ENCODE measurements at regions not wholly inside any gene's neighbourhood (a gene's known extent, or its start where the extent isn't known, plus 50 kb on each side); places are given as distances from the start of the nearest gene placed in this dataset.

DNA sequence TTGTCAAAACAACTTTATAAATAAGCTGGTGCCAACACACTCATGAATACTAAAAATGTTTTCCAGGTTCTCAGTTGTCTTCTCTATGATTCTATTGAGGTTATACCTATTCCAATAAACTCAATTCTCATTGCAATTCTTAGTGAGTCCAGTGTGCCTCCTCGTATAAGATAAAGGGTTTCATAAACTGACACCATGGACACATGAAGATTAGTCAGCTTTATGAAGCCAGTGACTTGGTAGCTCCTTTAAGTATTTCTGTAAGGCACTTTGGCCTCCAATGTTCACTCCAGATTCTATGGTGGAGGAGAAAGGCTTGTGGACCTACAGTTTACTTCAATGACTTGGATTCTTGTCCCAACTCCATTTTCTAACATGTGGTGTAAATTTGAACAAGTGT, 521.3 kb upstream of the JARID2 start:
- TF ChIP-seq CBX3 (IDR thresholded peaks at IDR 0.05; ENCODE audit: low read depth) = no peak
- TF ChIP-seq, protein P1, sequence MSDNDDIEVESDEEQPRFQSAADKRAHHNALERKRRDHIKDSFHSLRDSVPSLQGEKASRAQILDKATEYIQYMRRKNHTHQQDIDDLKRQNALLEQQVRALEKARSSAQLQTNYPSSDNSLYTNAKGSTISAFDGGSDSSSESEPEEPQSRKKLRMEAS (IDR thresholded peaks at IDR 0.05) = no peak
- TF ChIP-seq YY1 (IDR thresholded peaks at IDR 0.05; ENCODE audit: extremely low read depth, insufficient replicate concordance, low read depth, low read length) = no peak
- no peak for TF ChIP-seq CEBPB (IDR thresholded peaks at IDR 0.05; ENCODE audit: low read depth)
- TF ChIP-seq POLR2A (IDR thresholded peaks at IDR 0.05; ENCODE audit: borderline replicate concordance, extremely low read depth, insufficient read depth, insufficient read length) = no peak
- TF ChIP-seq EZH2 (IDR thresholded peaks at IDR 0.05) = no peak
- no peak for TF ChIP-seq ZBTB33 (IDR thresholded peaks at IDR 0.05; ENCODE audit: extremely low read depth, insufficient replicate concordance, low read length)
- TF ChIP-seq, protein P2, sequence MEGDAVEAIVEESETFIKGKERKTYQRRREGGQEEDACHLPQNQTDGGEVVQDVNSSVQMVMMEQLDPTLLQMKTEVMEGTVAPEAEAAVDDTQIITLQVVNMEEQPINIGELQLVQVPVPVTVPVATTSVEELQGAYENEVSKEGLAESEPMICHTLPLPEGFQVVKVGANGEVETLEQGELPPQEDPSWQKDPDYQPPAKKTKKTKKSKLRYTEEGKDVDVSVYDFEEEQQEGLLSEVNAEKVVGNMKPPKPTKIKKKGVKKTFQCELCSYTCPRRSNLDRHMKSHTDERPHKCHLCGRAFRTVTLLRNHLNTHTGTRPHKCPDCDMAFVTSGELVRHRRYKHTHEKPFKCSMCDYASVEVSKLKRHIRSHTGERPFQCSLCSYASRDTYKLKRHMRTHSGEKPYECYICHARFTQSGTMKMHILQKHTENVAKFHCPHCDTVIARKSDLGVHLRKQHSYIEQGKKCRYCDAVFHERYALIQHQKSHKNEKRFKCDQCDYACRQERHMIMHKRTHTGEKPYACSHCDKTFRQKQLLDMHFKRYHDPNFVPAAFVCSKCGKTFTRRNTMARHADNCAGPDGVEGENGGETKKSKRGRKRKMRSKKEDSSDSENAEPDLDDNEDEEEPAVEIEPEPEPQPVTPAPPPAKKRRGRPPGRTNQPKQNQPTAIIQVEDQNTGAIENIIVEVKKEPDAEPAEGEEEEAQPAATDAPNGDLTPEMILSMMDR (IDR thresholded peaks at IDR 0.05 in 2 of 3, conservative IDR thresholded peaks at IDR 0.05 in 1 of 3; ENCODE audit: borderline replicate concordance in 1 of 3, insufficient read depth in 1 of 3, low read depth in 2 of 3, low read length in 2 of 3) = no peak
- TF ChIP-seq ELF1 (IDR thresholded peaks at IDR 0.05; ENCODE audit: borderline replicate concordance, low read depth) = no peak
- no peak for TF ChIP-seq SP1 (IDR thresholded peaks at IDR 0.05; ENCODE audit: low read depth)
- H3K27ac ChIP-seq (ENCODE audit: low read depth, low read length) = no peak overlapping the region
- H4K20me1 ChIP-seq (ENCODE audit: insufficient read depth) = no peaks in the 10 kb centered on the region
- H3K9me3 ChIP-seq (ENCODE audit: control insufficient read depth in 1 of 2, insufficient read depth in 1 of 2, low read depth in 1 of 2, low read length in 2 of 2) = no peaks in the 10 kb centered on the region
- peak overlapping the region; percentile 51 for H2AFZ ChIP-seq (ENCODE audit: low read depth, low read length, poor library complexity, severe bottlenecking)
- DNase-seq (ENCODE audit: low read depth, low spot score) (no peak), ATAC-seq (no peak)
- no peak overlapping the region for H3K4me2 ChIP-seq (ENCODE audit: low read length)
- no peaks in the 10 kb centered on the region for H3K9me2 ChIP-seq (ENCODE audit: insufficient read depth)
- H3K79me2 ChIP-seq (ENCODE audit: insufficient read depth, low read length) = no peaks in the 10 kb centered on the region
- H3K9ac ChIP-seq (ENCODE audit: low read length) = no peak overlapping the region
- no peaks in the 10 kb centered on the region for H3K36me3 ChIP-seq (ENCODE audit: control insufficient read depth in 1 of 2, insufficient read depth in 2 of 2, low read length in 2 of 2)
- no peaks in the 10 kb centered on the region for H3K27me3 ChIP-seq (ENCODE audit: insufficient read depth, low read length)
- intact Hi-C loops (cut with micrococcal nuclease) = no loop called here
- no TSS peak for BruUV-seq (replicated peaks)
- ChIA-PET RAD21 (ENCODE audit: low non-redundant PET in 1 of 2, low total read pairs in 2 of 2, uncharacterized antibody in 2 of 2, unreplicated experiment in 2 of 2) (no interaction called here), CTCF (no interaction called here), POLR2A (no interaction called here)
- peaks cover 0 to 15% of the 10 kb centered on the region in 2 experiments; a peak in 2 of 4 replicates for H3K4me1 ChIP-seq (ENCODE audit: control insufficient read depth in 1 of 2, insufficient read depth in 2 of 2, low read length in 2 of 2)
- H3K4me3 ChIP-seq (replicated peaks in 1 of 2; ENCODE audit: low read depth in 1 of 2, low read length in 2 of 2) = no peak overlapping the region

Data from HCT116 (cell line).